Peyer's patch (tissue), 4 donors: ENCODE measurements at regions not wholly inside any gene's neighbourhood (a gene's known extent, or its start where the extent isn't known, plus 50 kb on each side); places are given as distances from the start of the nearest gene placed in this dataset.
"Not testable (repeated sequence)": the region's sequence is repeated elsewhere in the genome, so short reads cannot be mapped to it uniquely, and the experiment has no call there.

ENCODE experiments used
- CTCF ChIP-seq, 6 experiments: fragments of 450-650 bp in 4 of 6; fragments of 200-600 bp in 2 of 6; sonication (generic) in 1 of 6; IDR thresholded peaks; one replicate each; pipeline ENCODE4 v1.5.1; 2017 to 2019; ENCODE audit warnings: antibody characterized with exemption in 6 of 6, mild to moderate bottlenecking in 3 of 6, moderate library complexity in 1 of 6
- POLR2A ChIP-seq, 2 donors: fragments of 450-650 bp; IDR thresholded peaks; one replicate each; pipeline ENCODE4 v1.5.1; 2017; ENCODE audit warnings: antibody characterized with exemption in 2 of 2, mild to moderate bottlenecking in 2 of 2, moderate library complexity in 2 of 2

- not testable (repeated sequence) for TF ChIP-seq CTCF, POLR2A (IDR thresholded peaks at IDR 0.05)
These were observed 915.4 kb downstream of the FOXD4L5 start for GRCh38 chr9:64369644-64370043.
